ENCODE measurements at regions not wholly inside any gene's neighbourhood (a gene's known extent, or its start where the extent isn't known, plus 50 kb on each side); places are given as distances from the start of the nearest gene placed in this dataset.

DNA sequence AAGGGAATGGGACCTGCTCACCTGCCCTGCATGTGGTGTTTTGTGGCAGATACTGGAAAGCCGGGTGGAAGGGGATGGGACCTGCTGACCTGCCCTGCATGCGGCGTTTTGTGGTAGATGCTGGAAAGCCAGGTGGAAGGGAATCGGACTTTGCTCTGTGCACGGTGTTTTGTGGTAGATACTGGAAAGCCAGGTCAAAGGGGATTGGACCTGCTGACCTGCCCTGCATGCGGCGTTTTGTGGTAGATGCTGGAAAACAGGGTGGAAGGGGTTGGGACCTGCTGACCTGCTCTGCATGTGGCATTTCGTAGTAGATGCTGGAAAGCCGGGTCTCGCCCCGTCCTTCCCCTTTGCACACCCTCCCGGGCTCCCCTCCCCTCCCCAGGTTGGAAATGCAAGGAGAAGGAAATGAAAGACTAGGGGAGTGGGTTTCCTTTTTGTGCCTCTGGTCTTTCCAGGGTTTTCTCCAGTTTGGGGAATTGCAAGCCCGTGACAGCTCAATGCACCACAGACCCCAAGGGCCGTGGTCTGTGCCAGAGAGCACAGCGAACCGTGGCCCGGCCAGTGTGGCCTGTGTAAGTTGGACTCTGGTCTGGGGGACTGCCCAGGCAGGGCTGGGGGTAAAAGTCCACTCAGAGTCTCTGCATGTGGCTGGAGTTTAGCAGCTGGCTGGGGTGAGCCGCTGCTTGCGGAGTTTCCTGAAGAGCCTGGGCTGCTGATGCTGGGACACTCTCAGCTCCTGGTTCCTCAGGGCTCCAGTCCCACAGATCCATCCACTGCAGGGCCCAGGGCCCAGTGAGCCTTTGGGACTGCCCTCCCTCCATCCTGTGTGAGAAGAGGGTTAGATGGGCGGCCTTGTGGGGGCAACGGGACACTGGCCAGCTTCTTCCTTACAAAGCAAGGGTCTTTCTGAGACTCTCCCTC is 105.5 kb downstream of the CRYAA start:
- DNase-seq (ENCODE audit: low read depth): no peak

DNA sequence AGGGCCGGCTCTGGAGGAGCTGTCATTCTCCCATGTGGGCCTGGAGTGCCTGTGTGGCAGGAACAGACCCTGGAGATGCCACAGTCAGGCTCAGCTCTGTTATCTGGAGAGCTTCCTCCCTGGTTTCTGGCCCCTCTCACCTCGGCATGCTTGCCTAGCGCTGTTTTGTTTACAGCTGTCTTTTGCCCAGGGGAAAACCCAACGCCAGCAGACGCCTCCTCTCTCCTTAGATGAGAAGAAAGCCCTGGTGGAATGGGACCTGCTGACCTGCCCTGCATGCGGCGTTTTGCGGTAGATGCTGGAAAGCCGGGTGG is 104.9 kb downstream of the CRYAA start:
- no peak for DNase-seq (ENCODE audit: low read depth)

DNA sequence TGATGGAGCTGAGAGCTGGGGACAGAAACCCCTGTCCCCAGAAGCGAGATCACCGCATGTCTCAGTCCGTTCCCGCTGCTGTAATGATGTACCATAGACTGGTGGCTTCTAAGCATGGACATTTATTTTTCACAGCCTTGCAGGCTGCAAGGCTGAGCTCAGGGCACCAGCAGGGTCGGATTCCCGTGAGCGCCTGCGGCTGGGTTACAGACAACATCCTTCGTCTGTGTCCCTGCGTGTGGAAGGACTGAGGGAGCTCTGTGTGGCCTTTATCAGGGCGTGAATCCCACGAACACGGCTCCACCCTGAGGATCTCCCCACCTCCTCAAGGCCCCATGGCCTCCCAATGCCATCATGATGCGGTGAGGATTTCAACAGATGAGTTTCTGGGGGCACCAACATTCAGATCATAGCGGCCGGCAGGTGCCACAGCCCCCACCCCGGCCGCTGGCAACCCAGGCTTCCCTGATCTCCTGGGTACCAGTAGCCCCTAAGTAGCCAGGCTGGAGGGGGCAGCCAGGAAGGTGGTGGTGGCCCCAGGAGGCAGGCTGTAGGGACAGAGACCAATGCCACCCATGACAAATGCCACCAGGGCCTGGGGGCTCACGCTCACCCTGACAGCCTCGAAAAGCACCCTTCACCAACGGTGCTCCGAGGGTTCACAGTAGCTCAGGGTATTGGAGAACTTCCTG is 104.4 kb downstream of the CRYAA start:
- DNase-seq (ENCODE audit: low read depth): no peak

DNA sequence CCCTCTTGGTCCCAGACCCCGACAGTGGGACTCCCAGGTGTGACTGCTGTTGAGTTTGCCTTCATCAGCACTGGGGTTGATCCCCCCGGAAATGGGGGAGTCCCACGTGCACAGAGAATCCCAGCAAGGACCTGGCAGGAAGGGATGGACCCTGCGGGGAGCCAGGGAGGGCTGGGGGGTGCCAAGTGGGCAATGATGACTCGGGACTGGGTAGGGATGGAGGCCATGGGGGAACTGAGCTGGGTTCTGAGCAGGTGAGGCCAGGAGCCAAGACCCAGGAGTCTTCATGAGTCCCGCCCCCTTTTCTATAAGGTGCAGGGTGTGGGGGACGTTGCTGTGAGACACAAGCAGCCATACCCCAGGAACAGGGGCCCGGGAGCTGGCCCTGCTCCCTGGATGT is 103.8 kb downstream of the CRYAA start:
- no peak for DNase-seq (ENCODE audit: low read depth)

DNA sequence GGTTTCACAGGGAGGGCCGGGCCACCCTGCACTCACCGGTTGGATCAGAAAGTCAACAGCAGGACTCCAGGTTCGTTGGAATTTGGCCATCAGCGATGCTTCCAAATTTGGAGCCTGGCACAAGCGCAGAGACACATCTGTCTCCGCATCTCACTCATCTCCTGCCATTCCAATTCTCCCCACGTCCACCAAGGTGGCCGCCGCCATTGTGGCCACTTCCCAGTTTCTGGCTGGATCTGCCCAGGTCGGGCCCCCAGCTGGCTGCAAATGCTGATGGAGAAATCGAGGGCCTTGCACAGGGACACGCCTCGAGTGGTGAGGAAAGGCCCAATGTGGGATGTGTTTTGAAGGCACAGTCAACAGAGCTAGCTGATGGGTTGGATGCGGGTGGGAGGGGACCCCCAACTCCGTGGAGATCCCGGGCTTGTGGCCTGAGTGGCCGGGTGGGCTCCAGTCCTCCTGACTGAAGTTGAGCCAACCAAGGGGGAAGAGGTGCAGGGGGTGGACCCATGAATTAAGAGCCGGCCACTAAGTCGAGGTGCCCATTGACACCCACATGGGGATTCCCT is 102.7 kb downstream of the CRYAA start:
- DNase-seq (ENCODE audit: low read depth): no peak

DNA sequence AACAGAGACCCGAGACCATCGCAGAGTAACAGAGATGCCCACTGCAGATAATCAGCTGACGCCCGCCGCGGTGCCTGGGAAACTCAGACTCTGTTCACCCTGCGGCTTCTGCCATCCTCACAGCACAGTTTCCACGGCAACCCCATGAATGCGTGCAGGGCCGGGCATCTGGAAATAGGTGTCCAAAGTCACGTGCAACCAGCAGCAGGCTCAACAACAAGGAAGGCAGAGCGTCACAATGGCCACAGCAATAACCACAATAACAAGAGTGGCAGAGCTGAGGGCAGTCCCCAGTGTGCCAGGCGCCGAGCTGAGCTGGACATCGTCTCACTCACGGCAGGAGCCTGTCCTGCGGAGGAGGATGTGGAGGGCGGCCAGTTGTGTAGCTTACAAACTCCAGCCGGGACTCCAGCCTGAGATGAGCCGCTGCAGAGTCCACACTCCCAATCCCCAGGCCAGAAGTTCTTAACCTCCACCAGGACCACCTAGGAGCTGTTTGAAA is 102.0 kb downstream of the CRYAA start:
- DNase-seq (ENCODE audit: low read depth): no peak

DNA sequence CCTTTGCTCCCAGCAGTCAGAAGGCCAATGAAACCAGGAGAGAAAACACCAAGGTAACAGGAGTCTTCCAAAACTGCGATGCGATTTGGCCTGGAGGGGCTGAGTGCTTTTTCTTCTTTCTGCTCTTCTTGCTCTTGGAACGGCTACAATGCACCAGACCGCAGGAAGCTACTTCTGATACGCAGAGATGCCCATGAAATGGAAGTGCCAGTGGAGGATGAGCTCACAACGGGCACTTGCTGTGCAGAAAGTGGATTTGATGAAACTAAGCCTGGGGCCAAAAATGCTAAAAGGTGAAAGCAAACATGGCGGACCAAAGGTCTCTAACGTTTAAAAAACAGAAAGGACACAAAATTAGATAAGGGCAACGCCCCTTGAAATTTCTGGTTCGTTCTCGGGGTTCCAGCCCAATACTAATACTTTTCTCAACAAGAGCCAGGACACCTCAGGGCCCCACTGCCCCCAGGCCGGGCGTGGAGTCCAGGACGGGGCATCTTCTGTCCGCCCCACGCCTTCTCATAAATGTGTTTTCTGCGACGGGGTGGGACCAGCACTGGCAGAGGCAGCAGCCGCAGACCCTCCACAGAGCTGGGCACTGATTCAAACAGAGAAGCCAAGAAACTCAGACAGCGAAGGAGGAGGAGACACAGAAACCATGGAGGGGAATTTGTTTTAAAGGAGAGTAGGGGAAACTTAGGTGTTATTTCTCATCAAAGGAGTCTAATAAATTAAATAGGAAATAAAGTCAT is 101.3 kb downstream of the CRYAA start:
- DNase-seq (ENCODE audit: low read depth): no peak

DNA sequence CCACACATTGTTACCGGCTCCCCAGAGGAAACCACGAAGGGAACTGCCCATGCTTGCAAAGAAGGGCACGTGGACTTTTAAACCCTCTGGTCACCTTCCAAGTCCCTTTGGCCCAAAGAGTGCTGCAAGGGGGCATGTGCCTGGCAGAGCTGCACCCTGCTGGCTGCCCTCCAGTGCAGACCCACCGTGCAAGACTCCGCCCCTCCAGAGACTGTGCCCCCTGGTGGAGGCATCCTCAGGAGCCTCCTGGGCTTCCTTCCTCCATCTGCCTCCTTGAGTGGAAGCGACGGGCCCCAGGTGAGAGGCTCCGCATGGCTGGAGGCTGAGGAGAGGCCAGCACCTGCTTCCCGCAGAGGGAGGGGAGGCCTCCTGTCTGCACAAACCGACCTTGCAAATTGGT is 100.6 kb downstream of the CRYAA start:
- DNase-seq (ENCODE audit: low read depth): no peak

DNA sequence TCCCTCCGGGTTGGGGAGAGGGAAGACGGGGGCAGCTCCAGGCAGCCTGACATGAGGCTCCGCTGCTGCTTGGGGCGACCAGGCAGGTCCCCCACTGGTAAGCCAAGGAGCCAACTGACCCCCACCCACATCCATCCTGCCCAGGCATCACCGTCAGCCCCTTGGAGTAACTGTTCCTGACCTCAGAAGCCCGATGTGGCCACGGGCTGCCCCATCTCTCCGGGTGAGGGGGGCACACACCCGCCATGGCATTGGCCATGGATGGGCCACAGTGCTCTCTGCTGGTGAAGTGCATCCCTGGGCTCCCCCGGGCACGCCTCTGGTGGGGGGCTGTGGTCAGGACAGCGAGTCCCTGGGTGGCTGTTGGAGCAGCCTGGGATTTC is 100.0 kb downstream of the CRYAA start:
- no peak for DNase-seq (ENCODE audit: low read depth)

DNA sequence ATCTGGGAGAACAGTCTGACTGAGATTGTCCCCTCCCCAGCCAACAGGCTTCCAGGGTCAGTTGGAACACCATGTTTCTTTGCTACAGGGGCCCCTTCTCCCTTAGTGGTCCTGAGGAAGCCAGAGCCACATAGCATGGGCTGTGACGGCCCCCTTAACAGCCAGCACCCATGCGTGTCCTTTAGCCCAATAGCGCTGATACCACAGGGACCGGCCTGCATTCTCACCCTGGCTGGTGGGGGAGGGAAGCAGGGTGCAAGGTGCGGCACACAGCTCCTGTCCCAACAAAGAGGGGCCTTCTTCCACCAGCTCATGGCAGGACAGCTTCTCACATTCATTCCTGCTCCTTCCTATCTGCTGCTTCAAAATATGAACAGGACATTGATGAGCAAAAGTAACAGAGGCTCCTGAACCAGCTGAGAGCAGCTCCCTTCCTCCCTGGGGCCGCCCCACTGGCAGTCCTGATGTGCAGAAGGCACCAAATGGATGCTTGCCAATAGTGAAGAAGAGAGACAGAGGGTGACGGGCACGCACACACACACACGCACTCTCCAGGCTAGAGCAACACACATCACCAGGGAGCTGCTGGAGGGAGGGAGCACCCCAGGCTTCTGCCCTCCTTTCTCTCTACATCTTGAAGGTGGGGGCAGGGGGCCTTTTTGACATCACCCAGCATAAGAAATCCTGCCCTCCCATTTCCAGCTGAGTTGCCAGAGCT is 99.4 kb downstream of the CRYAA start:
- DNase-seq (ENCODE audit: low read depth): no peak

DNA sequence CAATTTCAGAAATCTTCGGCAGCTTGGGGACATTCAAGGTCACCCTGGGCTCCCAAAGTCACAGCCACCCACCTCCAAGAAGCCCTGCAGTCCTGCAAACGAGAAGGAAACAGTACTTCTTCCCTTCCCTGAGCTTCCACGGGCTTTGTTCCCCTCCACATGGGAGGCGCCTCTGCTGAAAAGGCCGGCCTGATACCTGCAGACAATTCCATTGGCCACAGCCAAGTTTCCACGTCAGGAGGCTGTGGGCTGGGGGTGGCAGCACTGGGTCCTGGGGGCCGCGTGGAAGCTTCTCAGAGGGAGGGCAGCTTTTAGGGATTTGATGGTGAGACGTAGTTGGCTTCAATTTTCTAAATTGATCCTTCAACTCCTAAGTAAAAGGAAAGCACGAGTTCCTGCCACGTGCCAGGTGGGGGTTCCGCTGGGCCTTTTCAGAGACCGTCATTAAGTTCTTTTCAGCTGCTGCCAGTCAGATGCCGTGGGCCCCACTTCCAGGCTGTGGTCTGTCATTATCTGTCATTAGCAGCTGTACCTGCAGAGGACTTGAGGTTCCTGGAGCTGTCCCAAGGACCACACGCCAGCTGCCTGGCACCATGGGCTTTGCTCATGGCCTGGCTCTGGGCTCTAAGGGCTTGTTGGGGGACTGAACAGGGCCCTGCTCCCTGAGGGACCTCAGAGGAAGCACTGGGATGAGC is 98.7 kb downstream of the CRYAA start:
- no peak for DNase-seq (ENCODE audit: low read depth)

DNA sequence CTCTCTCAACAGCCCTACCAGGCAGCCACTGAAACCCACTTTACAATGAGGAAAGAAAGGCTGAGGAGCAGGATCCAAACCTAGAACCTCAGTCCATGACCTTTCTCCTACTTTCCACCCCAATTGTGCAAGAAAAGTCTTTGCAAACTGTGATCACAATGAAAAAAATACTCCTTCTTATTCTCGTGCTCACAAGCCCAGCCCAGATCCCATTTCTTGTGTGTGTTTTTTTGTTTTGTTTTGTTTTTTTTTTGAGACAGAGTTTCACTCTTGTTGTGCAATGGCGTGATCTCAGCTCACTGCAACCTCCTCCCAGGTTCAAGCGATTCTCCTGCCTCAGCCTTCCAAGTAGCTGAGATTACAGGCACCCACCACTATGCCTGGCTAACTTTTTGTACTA is 97.7 kb downstream of the CRYAA start:
- DNase-seq (ENCODE audit: low read depth): no peak

DNA sequence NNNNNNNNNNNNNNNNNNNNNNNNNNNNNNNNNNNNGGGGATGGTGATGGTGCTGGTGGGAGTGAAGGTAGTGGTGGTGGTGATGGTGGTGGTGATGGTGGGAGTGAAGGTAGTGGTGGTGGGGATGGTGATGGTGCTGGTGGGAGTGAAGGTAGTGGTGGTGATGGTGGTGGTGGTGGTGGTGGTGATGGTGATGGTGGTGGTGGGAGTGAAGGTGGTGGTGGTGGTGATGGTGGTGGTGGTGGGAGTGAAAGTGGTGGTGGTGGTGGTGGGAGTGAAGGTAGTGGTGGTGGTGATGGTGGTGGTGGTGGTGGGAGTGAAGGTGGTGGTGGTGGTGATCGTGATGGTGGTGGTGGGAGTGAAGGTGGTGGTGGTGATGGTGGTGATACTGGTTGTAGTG is 93.6 kb downstream of the CRYAA start:
- no peak for DNase-seq (ENCODE audit: low read depth)

Data from EH (cell line).